GM12878 (cell line): ENCODE measurements at regions not wholly inside any gene's neighbourhood (a gene's known extent, or its start where the extent isn't known, plus 50 kb on each side); places are given as distances from the start of the nearest gene placed in this dataset.

Experiments
- ATAC-seq: fragments of 200-7000 bp; cut with Tn5 transposase; 3 replicates; pipeline ENCODE4 v1.9.1; 2020; ENCODE audit warnings: mild to moderate bottlenecking, moderate library complexity
- BruUV-seq: library from RNA; stranded (reverse); fragments of 400-500 nt; replicated peaks from 2 replicates; lab custom pipeline; 2021; lab: Mats Ljungman, UMichigan
- CTCF ChIA-PET: fragments of 300-600 bp; sonication (Branson Sonifier 250); formaldehyde crosslinking; extraction: SDS; loops from one replicate; lab custom pipeline; 2021; ENCODE audit warnings: inconsistent platforms; lab: Yijun Ruan, JAX
- POLR2A ChIA-PET: fragments of 350-600 bp; formaldehyde crosslinking; extraction: SDS; loops from one replicate; lab custom pipeline; 2021; ENCODE audit warnings: inconsistent platforms; lab: Charles Lee
- RAD21 ChIA-PET: fragments of 300-600 bp; sonication (Branson Sonifier 250); formaldehyde crosslinking; loops from one replicate; lab custom pipeline; 2023; ENCODE audit warnings: antibody characterized with exemption; ENCODE audit not compliant: unreplicated experiment; lab: Charles Lee
- SMC1A ChIA-PET: fragments of 300-600 bp; sonication (Branson Sonifier 250); formaldehyde crosslinking; loops from one replicate; lab custom pipeline; 2023; ENCODE audit not compliant: unreplicated experiment, uncharacterized antibody; lab: Charles Lee
- DNase-seq: peaks from one replicate; pipeline ENCODE4 v3.0.0-alpha.2; 2011; ENCODE audit warnings: low read depth, low spot score
- FAIRE-seq: peaks from 3 replicates; lab custom pipeline; 2011; peaks lifted over from hg19 to GRCh38; lab: Jason Lieb, UNC
- H2AFZ ChIP-seq: 2 replicates; pipeline ENCODE4 v1.6.0; 2011; ENCODE audit warnings: low read depth, low read length, control low read depth; ENCODE audit not compliant: control insufficient read depth
- H3K27ac ChIP-seq: 2 replicates; pipeline ENCODE4 v1.5.1; 2011; ENCODE audit warnings: control low read depth; ENCODE audit not compliant: control insufficient read depth, insufficient read depth
- H3K27me3 ChIP-seq, 2 experiments: replicated peaks in 1 of 2; 2 replicates each; pipeline versions ENCODE4 v1.6.0 to v1.6.1; 2011; ENCODE audit warnings: low read length in 1 of 2; ENCODE audit not compliant: control insufficient read depth in 2 of 2, insufficient read depth in 2 of 2
- H3K36me3 ChIP-seq, 2 experiments: 2 replicates each; pipeline ENCODE4 v1.5.1; 2011; ENCODE audit warnings: low read length in 1 of 2; ENCODE audit not compliant: control insufficient read depth in 2 of 2, insufficient read depth in 2 of 2
- H3K4me1 ChIP-seq: 2 replicates; pipeline ENCODE4 v1.6.1; 2011; ENCODE audit warnings: mild to moderate bottlenecking, low read length, moderate library complexity, mixed read lengths; ENCODE audit not compliant: control insufficient read depth, insufficient read depth
- H3K4me2 ChIP-seq: 2 replicates; pipeline ENCODE4 v1.6.0; 2011; ENCODE audit warnings: control low read depth; ENCODE audit not compliant: control insufficient read depth, insufficient read depth
- H3K4me3 ChIP-seq: fragments of 200-600 bp; sonication (generic); 2 replicates; pipeline ENCODE4 v1.5.1; 2016
- H3K79me2 ChIP-seq: 2 replicates; pipeline ENCODE4 v1.6.0; 2011; ENCODE audit warnings: low read length; ENCODE audit not compliant: control insufficient read depth, insufficient read depth
- H3K9ac ChIP-seq: 2 replicates; pipeline ENCODE4 v1.8.0; 2011; ENCODE audit warnings: low read length, control low read depth, mixed read lengths; ENCODE audit not compliant: control insufficient read depth, insufficient read depth
- H3K9me3 ChIP-seq: replicated peaks from 3 replicates; pipeline ENCODE4 v1.5.1; 2011; ENCODE audit warnings: mild to moderate bottlenecking, low read length; ENCODE audit not compliant: control insufficient read depth, insufficient read depth
- H4K20me1 ChIP-seq: 2 replicates; pipeline ENCODE4 v1.6.0; 2011; ENCODE audit not compliant: control insufficient read depth, insufficient read depth
- HDGF ChIP-seq: fragments of 450-650 bp; IDR thresholded peaks from 2 replicates; pipeline ENCODE4 v1.6.1; 2016; ENCODE audit warnings: antibody characterized with exemption
- MYC ChIP-seq: IDR thresholded peaks from 2 replicates; pipeline ENCODE4 v1.6.1; 2011; ENCODE audit warnings: mild to moderate bottlenecking, low read length, moderate library complexity, inconsistent platforms; ENCODE audit not compliant: insufficient read depth, insufficient replicate concordance, insufficient read length, severe bottlenecking
- PRDM15 ChIP-seq: fragments of 450-650 bp; formaldehyde crosslinking; IDR thresholded peaks from 2 replicates; pipeline ENCODE4 v1.4.0; 2020; ENCODE audit warnings: mild to moderate bottlenecking, moderate library complexity
- RELB ChIP-seq: fragments of 450-650 bp; IDR thresholded peaks from 2 replicates; pipeline ENCODE4 v1.6.1; 2017; ENCODE audit warnings: low read depth, mild to moderate bottlenecking, moderate library complexity
- RFX5 ChIP-seq: IDR thresholded peaks from 2 replicates; pipeline ENCODE4 v1.6.1; 2011; ENCODE audit warnings: low read depth, low read length, improper control_type of control experiment
- SMAD5 ChIP-seq: IDR thresholded peaks from 2 replicates; pipeline ENCODE4 v1.6.1; 2016; ENCODE audit warnings: antibody characterized with exemption, low read depth
- SMC3 ChIP-seq: IDR thresholded peaks from 2 replicates; pipeline ENCODE4 v1.6.1; 2011; ENCODE audit warnings: low read length, improper control_type of control experiment, borderline replicate concordance
- SRF ChIP-seq, 2 experiments: IDR thresholded peaks; 2 replicates each; pipeline ENCODE4 v1.6.1; 2011; ENCODE audit warnings: low read depth in 2 of 2, low read length in 2 of 2, mild to moderate bottlenecking in 1 of 2, moderate library complexity in 1 of 2
- TCF3 ChIP-seq: IDR thresholded peaks from 2 replicates; pipeline ENCODE4 v1.6.1; 2012; ENCODE audit warnings: low read depth, mild to moderate bottlenecking, low read length, borderline replicate concordance; ENCODE audit not compliant: insufficient read depth
- ZBED1 ChIP-seq: IDR thresholded peaks from 2 replicates; pipeline ENCODE4 v1.6.1; 2016; ENCODE audit warnings: borderline replicate concordance
- WGBS: methylation state at CpG from one replicate; pipeline ENCODE4 v1.1.6; 2016; ENCODE audit warnings: low lambda C conversion rate; ENCODE audit not compliant: insufficient replicate concordance, insufficient coverage; ENCODE audit errors: missing lambda C conversion rate; 5-methylcytosine and 5-hydroxymethylcytosine counted together
- in situ Hi-C: fragments of 300-500 bp; cut with MboI; formaldehyde crosslinking; loops from 9 replicates; pipeline ENCODE4 v1.14.3; 2018; ENCODE audit warnings: mixed read lengths
- intact Hi-C: fragments of 100-400 bp; cut with micrococcal nuclease; formaldehyde crosslinking; loops from one replicate; pipeline ENCODE4 v1.14.2; 2022; ENCODE audit not compliant: unreplicated experiment
- TF ChIP-seq, protein P1 (sequence below): fragments of 450-650 bp; conservative IDR thresholded peaks from 2 replicates; pipeline ENCODE4 v1.6.1; 2017; ENCODE audit warnings: mild to moderate bottlenecking, moderate library complexity

DNA sequence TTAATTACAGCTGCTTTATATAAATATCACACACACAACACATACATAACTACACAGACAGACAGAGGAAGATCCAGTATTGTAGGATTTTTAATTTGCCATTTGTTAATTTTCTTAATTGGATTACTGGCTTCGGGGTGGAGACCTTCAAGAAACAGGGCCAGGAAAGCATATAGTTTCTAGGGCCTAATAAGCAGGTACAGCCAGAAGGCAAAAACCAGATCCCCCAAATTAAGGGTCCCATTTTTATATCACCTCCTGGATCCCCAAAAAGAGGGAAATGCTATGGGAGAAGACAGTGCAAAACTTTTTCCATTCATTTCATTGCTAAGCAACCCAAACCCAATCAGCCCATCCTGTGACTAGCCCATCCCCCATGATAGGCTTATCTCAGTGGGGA, 373.3 kb upstream of the FAM174A start:
- 0% methylated on average over 1 of the region's 1 CpG for WGBS
- DNase-seq, result no peak
- Histone ChIP-seq H3K4me1 (no peaks in the 10 kb centered on the region), H3K36me3 (no peaks in the 10 kb centered on the region), H2AFZ (no peak overlapping the region), H3K27me3 (no peaks in the 10 kb centered on the region), H3K4me2 (no peak overlapping the region), H3K9me3 (peaks cover 2% of the 10 kb centered on the region; the same call in 2 of the 3 replicates), H3K79me2 (no peaks in the 10 kb centered on the region), H3K9ac (no peak overlapping the region), H4K20me1 (no peaks in the 10 kb centered on the region), H3K4me3 (no peak overlapping the region), H3K27ac (no peak overlapping the region)
- RAD21 ChIA-PET, result no interaction called here
- no peak for ATAC-seq
- no peak for TF ChIP-seq ZBED1
- no TSS peak for BruUV-seq
- FAIRE-seq, result no peak
- in situ Hi-C loops, result no loop called here
- intact Hi-C loops, result no loop called here
- CTCF ChIA-PET, result no interaction called here
- SMC1A ChIA-PET, result no interaction called here
- POLR2A ChIA-PET, result no interaction called here

GRCh38 chr5:100157066-100157465, 378.1 kb upstream of the FAM174A start:
- Histone ChIP-seq H3K4me2 (no peak overlapping the region), H3K9ac (no peak overlapping the region), H3K27me3 (no peaks in the 10 kb centered on the region), H2AFZ (no peak overlapping the region), H3K4me1 (no peaks in the 10 kb centered on the region), H3K79me2 (no peaks in the 10 kb centered on the region), H3K9me3 (no peaks in the 10 kb centered on the region; the same call in 1 of the 3 replicates), H3K36me3 (no peaks in the 10 kb centered on the region), H3K27ac (no peak overlapping the region), H3K4me3 (no peak overlapping the region), H4K20me1 (no peaks in the 10 kb centered on the region)
- no TSS peak for BruUV-seq
- WGBS, result 25% methylated on average over 1 of the region's 1 CpG
- ChIA-PET POLR2A (no interaction called here), CTCF (no interaction called here), RAD21 (no interaction called here), SMC1A (interaction anchor here (1.1 kb wide), 1 partner anchor 16 kb away, joined by 5 read pairs; no protein-coding TSS in a partner anchor)
- ATAC-seq, result no peak
- no peak for DNase-seq
- intact Hi-C loops, result no loop called here
- in situ Hi-C loops, result no loop called here
- no peak for FAIRE-seq
- TF ChIP-seq SMC3 (no peak), HDGF (no peak), RFX5 (no peak), TCF3 (no peak), PRDM15 (CRISPR knock-in tag) (no peak), MYC (no peak), SMAD5 (no peak), SRF (IDR thresholded peaks at IDR 0.05; ENCODE audit: low read depth in 2 of 2, low read length in 2 of 2) (no peak), RELB (no peak)
- TF ChIP-seq, protein P1, sequence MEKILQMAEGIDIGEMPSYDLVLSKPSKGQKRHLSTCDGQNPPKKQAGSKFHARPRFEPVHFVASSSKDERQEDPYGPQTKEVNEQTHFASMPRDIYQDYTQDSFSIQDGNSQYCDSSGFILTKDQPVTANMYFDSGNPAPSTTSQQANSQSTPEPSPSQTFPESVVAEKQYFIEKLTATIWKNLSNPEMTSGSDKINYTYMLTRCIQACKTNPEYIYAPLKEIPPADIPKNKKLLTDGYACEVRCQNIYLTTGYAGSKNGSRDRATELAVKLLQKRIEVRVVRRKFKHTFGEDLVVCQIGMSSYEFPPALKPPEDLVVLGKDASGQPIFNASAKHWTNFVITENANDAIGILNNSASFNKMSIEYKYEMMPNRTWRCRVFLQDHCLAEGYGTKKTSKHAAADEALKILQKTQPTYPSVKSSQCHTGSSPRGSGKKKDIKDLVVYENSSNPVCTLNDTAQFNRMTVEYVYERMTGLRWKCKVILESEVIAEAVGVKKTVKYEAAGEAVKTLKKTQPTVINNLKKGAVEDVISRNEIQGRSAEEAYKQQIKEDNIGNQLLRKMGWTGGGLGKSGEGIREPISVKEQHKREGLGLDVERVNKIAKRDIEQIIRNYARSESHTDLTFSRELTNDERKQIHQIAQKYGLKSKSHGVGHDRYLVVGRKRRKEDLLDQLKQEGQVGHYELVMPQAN, result no peak
